Dermis blood vessel endothelial cell (primary cell): ENCODE measurements at regions not wholly inside any gene's neighbourhood (a gene's known extent, or its start where the extent isn't known, plus 50 kb on each side); places are given as distances from the start of the nearest gene placed in this dataset.
"Not testable (repeated sequence)": the region's sequence is repeated elsewhere in the genome, so short reads cannot be mapped to it uniquely, and the experiment has no call there.

Experiments used
- DNase-seq: peaks from one replicate; pipeline ENCODE4 v3.0.0; 2010

DNA sequence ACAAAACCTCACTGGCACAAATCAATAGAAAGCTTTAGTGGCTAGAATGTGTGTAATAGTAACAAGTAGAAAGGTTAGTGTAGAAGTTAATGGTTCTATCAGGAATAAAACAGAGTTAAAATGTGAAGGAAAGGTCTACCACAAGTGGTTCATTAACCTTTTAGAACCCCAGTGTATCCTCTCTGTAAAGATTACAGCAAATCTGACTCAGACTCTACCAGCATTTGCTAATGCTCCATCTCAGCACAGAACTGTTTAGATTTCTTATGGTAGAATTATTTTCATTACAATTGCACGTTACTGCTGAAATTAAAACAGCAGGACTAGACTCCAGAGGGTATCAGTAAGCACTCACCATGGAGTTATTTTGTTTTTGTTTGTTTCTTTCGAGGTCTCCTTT lies 609.0 kb upstream of the LMO3 start:
- DNase-seq, result no peak

DNA sequence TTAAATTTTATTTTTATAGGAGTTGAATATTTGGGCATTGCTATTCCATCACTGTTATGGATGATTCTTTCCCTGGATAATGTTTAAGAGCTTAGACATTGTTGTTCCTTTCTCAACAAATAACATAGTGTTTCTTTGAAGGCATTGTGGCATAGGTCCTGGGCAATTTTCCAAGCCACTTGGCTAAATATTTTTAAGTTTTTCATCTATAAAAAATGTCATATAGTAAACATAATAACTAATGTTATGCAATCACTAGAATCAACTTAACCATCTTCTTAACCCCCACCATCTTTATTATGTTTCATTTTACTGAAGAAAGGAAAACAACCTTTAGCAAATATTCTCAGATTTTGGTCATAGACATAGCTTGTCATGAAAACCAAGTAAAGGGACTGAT lies 600.6 kb upstream of the LMO3 start:
- DNase-seq, result no peak

DNA sequence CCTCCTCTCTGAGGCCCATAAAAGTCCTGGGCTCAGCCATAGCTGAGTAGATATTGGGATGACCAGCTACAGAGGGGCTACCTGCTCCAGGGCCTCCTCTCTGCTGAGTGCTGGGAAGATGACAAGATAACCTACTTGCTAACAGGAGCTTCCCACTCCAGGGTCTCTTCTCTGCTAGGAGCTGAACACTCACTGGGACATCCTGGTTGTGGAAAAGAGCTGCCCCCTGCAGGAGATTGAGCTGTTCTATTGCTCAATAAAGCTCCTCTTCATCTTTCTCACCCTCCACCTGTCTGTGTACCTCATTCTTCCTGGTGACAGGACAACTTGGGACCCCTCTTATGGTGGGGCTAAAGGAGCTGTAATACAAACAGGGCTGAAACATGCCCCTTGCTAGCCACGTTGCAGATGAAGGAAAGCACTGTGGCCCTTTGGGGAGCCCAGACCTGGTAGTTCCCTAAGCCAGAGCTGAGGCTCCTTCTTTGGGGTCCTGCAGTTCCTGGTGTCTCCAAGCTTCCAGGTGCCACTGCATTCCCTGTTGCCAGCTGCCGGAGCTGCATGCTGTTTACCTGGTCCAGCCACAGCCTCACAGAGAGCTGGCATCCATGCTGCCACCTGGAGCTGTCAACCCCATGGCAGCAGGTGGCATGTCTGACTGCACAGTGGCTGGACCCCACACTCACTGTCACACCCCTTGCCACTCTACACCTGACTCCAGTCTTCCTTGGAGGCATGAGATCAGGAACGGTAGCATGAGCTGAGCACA lies 598.5 kb upstream of the LMO3 start:
- DNase-seq, result no peak

DNA sequence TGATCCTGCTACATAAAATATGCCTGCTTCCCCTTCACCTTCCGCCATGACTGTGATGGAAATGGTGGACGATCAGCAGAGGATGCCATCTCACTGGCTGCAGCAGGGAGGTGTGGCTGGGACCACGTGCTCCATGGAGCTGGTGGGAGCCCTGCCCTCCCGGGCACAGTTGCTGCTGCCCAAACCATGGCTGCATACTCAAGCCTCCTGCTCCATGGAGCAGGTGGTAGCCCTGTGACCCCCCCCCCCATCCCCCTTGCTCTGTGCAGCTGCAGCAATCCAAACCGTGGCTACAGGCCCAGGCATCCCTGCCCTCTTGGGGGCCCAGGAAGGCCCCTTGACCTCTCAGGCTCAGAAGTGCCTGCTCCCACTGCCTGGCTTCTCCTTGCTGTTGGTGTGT lies 597.5 kb upstream of the LMO3 start:
- no peak for DNase-seq

DNA sequence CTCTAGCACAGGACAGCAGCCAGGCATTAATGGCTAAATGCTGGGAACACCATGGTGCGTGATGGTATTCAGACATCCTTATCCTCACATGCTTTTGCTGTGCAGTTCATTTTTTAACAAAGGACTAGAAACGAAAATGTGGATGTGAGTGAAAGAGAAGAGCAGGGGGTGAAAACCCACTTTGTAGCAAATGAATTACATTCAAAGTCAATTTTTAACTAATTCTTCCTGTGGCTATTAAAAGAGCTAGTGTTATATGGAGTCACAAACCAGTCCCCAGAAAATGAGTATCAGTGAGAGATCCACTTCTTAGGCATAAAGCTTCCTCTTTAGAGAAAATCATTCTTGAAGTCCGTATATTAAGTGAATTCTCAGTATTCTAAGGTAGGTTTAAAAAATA lies 592.0 kb upstream of the LMO3 start:
- no peak for DNase-seq

DNA sequence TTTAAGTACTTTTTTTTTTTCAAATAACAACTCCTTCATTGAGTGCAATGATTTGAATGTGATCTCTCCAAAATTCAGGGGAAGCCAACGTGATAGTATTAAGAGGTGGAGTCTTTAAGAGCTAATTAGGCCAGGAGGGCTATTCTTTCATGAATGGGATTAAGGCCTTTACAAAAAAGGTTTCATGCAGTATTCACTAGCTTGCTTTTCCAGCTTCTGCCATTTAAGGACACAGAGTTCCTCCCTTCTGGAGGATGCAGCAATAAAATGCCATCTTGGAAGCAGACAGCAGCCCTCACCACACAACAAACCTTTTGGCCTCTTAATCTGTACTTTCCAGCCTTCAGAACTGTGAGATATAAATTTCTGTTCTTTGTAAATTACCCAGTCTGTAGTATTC lies 586.8 kb upstream of the LMO3 start:
- no peak for DNase-seq

DNA sequence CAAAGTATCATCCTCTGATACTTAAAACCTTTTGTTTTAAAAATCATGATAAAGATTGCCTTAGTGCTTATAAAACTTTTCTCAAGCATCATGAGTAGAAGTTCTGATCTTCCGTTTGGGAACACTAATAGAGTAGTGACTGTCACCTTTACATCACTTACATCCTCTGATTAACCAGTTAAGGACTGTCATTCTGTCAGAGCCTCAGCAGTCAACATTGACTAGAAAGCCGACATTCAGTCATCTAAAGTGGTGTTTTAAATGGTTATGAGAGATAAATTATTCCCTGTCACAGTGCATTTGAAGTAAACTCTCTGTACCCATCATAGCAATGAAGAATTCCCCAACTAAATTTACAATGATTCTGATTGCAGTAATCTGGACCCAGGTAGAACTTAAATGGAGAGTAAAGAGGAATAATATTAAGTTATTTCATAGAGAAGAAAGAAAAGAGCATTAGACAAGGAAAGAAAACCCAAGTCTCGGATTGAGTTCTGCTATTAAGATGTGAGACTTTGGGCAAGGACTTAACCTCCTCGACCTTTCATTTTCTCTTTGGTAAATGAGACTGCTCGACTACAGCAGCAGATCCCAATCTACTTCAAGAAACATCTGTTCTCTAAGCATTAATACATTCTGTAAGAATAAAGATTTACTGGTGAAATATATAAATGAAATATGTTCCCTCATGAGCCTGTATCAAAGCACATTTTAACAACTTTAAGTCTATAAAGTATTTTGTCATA lies 563.9 kb upstream of the LMO3 start:
- no peak for DNase-seq

DNA sequence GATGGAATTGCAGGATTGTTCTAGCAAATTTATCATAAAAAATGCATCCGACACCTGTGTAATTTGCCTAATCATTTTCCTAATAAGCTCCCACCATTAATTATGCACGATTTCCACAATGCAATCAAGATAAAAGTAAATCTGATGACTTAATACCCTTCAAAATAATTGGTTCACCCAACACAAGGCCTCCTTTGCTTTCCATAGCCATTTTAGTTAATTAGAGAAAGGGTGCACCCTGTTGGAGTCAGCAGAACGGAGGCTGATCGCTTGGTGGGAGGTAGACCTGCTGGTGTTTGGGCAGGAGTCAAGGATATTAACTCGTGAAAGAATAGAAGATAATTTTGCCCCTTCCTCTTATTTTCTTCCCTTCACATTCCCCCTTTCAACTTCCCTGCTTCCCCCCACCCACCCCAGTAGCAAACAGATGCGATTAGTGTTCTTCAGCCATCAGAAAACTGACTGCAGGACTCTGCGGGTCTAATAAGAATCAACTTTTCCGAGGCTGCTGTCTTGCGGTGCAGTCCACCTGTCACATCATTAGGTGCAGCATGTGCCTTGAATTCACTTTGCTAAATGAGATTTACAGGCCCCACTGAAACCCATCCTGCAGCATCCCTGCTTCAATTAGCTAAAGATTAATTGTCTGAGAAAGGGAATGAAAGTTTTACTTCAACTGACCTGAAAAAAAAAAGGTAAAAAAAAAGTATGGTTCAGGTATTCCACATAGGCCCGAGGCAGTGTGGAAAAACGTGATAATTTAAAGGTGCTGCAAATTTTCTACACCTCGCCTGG lies 553.7 kb upstream of the LMO3 start:
- no peak for DNase-seq

DNA sequence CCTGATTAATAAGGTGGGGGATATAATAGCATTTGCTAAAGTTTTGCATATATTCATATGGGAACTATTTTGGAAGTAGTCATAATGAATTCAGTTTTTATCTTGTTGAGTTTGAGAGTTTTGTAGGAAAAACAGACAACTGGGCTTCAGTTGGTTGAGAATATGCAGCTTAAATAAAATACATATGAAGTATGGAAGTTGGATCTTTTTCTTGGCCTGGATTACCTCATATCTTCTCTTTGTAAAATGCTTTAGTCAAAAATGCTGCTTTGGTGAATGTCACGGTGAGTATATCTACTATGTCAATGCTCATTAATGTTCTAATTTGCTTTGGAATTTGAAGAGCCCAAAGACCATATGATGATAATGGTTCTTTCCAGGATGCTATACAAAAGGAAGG lies 552.2 kb upstream of the LMO3 start:
- DNase-seq, result no peak

DNA sequence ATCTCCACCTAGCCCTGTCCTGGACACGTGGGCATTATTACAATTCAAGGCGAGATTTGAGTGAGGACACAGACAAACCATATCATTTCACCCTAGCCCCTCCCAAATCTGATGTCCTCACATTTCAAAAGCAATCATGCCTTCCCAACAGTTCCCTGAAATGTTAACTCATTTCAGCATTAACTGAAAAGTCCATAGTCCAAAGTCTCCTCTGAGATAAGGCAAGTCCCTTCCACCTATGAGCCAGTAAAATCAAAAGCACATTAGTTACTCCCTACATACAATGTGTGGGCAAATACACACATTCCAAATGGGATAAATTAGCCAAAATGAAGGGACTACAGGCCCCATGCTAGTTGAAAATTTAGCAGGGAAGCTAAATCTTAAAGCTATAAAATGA lies 546.0 kb upstream of the LMO3 start:
- DNase-seq, result no peak

DNA sequence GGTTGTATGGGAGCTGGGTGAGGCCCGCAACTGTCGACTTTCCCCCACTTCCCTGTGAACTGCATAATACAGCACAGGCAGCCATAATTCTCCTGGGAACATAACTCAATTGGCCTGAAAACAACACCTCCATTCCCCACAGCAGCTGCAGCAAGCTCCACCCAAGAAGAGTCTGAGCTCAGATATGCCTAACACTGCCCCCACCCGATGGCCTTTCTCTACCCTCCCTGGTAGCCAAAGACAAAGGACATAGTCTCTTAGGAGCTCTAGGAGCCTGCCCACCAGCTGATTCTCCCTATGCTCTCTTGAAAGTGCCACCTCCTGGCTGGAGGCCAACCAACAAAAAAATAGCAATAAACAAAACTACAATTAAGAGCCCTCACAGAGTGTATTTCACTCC lies 542.7 kb upstream of the LMO3 start:
- no peak for DNase-seq

DNA sequence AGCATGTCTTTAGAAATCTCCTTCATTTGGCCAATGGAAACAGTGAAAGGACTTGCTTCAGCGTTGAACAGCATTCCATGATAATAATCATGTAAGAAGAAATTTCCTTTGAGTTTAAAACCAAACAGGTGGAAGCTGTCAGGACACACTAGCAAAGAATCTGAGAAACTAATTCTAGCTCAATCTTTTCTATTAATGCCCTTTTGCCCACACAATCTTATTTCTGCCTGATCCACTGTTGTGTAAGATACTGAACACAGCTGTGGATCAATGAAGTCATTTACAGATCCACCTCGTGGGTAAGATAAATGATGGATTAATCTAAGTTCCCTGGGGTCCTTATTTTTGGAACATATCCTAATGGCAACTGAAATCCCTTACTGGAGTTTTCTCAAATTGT lies 536.9 kb upstream of the LMO3 start:
- DNase-seq, result no peak

DNA sequence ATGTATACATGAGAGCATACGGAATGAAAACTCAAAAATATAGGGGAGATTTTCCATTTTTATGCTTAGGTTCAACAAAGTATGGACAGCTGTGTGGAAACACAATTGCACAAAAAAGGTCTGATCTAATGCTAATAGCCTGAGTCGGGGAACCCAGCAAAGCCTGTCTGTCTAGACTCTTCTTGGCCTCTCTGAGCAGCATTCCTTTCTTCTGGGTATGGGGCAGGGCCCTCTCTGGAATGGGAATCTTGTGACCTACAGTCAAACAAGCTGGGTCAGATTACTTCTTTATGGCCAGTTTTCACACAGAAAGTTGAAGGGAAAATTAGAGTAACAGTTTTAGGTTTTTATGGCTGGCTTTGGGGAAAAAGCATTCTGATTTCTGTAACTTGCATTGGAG lies 534.0 kb upstream of the LMO3 start:
- no peak for DNase-seq

DNA sequence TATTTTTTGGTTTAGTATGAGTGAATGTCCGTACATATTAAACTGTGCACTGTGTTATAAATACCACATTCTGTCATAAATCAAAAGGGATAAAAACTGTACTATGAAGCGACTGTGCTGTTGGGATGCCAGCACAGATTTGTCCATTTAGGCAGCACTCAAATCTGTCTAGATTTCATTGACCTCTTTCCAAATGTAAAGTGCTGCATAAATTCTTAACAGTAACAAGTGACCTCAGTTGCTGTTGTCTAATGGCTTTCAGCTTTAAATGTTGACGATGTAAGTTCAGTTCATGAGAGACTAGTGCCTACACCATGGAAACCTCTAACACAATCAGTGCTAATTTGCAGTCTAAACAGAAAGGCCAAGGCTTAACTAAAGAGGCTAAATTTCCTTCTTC lies 531.4 kb upstream of the LMO3 start:
- DNase-seq, result no peak

DNA sequence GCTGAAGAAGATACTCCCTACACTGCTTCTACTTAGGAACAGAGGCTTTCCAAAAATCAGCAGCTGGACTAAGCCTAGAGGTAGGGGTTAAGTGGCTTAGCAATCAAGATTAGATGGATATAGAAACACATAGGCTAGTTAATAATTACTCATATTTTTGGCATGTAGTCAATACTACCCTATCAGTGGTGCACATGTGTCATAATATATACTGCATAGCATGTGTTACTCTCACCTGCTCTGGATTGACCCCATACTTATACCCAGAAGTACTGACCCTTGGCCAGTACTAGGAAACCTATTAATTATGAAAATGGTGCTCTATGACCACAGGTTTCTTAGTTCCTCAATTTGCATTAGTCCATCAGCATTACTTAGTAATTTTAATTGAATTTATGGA lies 528.4 kb upstream of the LMO3 start:
- no peak for DNase-seq

DNA sequence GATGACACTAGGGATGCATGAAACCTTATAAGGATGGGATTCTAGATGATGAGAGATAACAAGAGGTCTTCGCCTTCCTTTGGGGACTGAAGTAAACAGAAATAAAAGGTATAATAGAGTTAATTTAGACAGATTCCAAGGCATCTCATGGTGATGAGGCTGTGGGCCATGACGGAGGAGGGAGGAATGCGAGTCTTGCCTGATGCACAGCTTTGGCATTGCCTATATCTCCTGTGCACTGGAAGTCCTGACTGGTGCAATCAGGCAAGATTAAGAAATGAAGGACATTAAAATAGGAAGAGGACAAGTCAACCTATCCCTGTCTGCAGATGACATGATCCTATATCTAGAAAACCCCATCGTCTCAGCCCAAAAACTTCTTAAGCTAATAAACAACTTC lies 526.4 kb upstream of the LMO3 start:
- DNase-seq, result no peak

DNA sequence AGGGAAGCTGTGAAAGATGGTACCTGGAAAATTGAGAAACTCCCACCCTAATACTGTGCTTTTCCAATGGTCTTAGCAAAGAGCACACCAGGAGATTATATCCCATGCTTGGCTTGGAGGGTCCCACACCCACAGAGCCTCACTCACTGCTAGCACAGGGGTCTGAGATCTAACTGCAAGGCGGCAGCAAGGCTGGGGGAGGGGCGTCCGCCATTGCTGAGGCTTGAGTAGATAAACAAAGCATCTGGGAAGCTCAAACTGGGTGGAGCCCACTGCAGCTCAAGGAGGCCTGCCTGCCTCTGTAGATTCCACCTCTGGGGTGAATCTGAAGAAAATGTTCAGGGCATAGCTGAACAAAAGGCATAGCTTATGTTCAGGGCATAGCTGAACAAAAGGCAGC lies 510.6 kb upstream of the LMO3 start:
- not testable (repeated sequence) for DNase-seq

DNA sequence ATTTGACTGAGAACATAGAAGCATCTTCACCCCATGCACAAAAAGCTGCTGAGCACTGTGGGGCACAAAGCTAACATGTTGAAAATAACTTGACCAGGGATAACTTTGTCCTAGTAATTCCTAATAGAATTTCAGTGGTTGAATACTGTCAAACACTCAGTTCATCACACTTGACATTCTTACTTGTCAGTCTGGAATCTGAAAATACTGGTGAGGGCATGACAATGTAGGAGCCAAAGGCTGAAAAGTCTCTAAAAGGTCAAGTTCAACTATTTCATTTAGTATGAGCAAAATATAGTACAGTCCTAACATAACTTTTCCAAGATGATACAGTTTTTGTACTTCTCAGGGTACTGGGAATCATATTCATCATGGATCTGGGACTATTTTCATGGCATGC lies 504.4 kb upstream of the LMO3 start:
- no peak for DNase-seq

DNA sequence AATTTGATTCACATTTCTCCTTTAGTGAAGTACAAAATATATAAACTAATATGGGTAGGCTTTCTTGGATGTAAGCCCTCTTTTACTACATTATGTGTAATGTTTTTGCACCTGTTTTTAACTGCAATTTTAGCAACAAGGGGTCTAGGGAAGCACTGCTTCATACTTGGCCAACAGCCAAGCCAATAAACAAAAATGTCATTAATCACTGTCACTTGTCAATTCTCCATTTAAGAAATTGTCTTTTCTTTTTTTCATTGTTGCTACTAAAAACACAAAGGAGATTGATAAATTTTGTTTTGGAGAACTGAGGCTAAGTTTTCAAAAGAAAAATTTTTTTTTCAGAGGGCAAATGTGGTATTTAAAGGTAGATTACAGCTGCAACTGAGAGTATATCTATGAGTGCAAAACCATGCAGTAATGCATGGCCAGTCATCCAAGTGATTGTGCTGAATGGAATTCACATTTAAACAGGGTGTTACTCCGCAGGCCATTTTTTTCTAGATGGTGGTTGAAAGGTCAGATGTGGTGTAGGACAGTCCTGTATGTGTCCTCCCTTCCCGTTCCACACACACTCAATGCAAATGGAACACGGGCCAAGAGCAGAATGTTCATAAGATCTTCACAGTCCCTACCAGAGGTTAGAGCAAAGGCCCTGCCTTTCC lies 503.0 kb upstream of the LMO3 start:
- DNase-seq, result no peak

DNA sequence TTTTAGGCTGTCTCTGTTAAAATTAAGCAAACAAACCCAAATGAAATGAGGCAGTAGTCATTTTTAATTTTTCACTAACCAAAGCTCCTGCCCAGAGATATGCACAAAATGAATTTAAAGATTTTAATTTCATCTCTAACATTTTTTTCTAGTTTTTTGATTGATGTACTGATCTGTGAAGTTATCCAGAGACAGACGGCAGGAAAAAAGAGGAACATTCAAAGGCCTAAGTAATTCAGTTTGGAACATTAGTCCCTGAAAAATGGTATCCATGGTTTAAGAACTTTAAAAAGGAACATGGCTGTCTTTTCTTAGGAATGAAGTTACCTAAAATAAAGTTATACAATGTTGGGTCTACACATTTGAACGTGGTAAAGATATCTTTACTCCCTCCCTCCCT lies 498.8 kb upstream of the LMO3 start:
- no peak for DNase-seq

DNA sequence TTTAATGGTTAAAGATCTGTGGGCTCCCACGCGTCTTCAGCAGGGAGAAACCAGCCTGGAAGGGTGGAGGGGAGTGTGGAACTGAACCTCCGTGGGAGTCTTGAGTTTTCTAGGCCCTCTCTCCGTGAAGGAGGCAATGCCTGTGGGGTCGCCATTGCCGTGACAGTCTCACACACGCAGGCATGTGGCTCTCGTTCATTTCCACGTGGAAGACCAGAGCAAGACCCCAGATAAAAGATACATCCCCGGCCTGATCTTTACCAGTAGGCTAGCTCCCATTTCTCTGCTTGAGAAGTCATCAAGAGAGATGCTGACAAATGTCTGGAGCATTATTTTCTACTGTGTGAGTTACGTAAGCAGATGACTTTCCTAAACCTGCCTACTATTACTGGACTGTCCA lies 491.7 kb upstream of the LMO3 start:
- peak; percentile 1 for DNase-seq

DNA sequence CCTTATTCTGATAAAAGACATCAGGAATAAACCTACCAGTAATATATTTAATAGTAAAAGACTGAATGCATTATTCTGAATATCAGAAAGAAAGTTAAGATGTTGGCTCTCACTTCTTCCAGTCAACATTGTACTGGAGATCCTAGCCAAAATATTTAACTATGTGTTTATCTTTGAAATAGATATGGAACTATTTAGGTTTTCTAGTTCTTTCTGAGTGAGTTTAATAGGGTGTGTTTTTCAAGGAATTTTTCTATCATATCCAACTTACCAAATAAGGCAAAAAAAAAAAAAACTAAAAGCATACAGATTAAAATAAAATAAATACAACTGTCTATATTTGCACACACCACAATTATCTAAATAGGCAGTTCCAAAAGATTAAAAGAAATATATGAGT lies 478.9 kb upstream of the LMO3 start:
- DNase-seq, result no peak

DNA sequence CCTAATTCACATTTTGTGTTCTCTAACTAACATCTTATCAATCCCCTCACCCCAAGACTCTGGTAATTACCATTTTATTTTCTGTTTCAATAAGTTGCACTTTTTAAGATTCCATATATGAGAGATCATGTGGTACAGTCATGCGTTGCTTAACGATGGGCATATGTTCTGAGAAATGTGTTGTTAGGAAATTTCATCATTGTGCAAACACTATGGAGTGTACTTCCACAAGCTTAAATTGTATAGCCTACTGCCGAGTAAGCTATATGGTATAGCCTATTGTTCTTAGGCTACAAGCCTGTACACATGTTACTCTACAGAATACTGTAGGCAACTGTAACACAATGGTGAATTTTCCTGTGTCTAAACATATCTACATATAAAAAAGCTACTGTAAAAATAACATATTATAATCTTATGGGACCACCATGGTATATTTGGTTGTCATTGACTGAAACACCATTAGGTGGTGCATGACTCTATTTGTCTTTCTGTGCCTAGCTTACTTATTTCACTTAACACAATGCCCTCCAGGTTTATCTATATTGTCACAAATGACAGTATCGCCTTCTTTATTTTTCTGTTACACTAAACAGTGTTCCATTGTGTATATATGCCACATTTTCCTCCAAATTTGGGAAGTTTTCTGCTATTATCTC lies 473.4 kb upstream of the LMO3 start:
- DNase-seq, result no peak
